Astrocyte (in vitro differentiated cells and primary cell): ENCODE measurements at regions not wholly inside any gene's neighbourhood (a gene's known extent, or its start where the extent isn't known, plus 50 kb on each side); places are given as distances from the start of the nearest gene placed in this dataset.

ENCODE experiments used
- CTCF ChIP-seq: IDR thresholded peaks from 2 replicates; pipeline ENCODE4 v1.5.1; 2011; ENCODE audit warnings: low read depth, mild to moderate bottlenecking, inconsistent platforms, low read length, moderate library complexity; ENCODE audit not compliant: insufficient read depth
- EZH2 ChIP-seq: IDR thresholded peaks from 2 replicates; pipeline ENCODE4 v1.6.1; 2012; ENCODE audit warnings: mild to moderate bottlenecking, low read length, inconsistent platforms; ENCODE audit not compliant: insufficient read depth

GRCh38 chr6:145093226-145093625 is 642.1 kb downstream of the EPM2A start:
- TF ChIP-seq CTCF, result no peak
- TF ChIP-seq EZH2, result no peak
